ENCODE measurements at regions not wholly inside any gene's neighbourhood (a gene's known extent, or its start where the extent isn't known, plus 50 kb on each side); places are given as distances from the start of the nearest gene placed in this dataset.

DNA sequence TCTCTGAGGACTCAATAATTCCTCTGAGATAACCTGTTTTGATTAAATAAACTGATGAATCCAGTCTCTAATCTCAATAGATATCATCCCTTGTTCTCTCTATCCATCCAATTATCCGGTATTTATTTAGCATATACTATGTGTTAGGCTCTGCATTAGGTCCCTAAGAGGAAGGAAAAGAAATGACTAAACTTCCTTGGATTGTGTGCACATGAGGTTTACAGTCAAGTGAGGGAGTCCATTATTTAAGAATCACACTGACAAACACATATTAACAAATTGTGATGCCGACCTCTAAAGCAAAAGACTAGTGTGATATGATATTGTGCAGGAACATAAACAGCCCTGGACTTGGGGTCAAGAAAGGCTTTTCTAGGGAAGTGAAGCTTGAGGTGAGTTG, 140.8 kb downstream of the HMHB1 start:
- TF ChIP-seq EP300 (conservative IDR thresholded peaks at IDR 0.05; ENCODE audit: poor library complexity, severe bottlenecking) (no peak), TAF1 (IDR thresholded peaks at IDR 0.05; ENCODE audit: low read depth) (no peak), POLR2AphosphoS5 (IDR thresholded peaks at IDR 0.05) (no peak), EZH2 (IDR thresholded peaks at IDR 0.05; ENCODE audit: borderline replicate concordance, insufficient read depth, low read length, poor library complexity, severe bottlenecking) (no peak), SMC3 (conservative IDR thresholded peaks at IDR 0.05; ENCODE audit: poor library complexity) (no peak), RAD21 (conservative IDR thresholded peaks at IDR 0.05) (no peak), MXI1 (conservative IDR thresholded peaks at IDR 0.05; ENCODE audit: poor library complexity, severe bottlenecking) (no peak)
- TF ChIP-seq, protein P1, sequence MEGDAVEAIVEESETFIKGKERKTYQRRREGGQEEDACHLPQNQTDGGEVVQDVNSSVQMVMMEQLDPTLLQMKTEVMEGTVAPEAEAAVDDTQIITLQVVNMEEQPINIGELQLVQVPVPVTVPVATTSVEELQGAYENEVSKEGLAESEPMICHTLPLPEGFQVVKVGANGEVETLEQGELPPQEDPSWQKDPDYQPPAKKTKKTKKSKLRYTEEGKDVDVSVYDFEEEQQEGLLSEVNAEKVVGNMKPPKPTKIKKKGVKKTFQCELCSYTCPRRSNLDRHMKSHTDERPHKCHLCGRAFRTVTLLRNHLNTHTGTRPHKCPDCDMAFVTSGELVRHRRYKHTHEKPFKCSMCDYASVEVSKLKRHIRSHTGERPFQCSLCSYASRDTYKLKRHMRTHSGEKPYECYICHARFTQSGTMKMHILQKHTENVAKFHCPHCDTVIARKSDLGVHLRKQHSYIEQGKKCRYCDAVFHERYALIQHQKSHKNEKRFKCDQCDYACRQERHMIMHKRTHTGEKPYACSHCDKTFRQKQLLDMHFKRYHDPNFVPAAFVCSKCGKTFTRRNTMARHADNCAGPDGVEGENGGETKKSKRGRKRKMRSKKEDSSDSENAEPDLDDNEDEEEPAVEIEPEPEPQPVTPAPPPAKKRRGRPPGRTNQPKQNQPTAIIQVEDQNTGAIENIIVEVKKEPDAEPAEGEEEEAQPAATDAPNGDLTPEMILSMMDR (IDR thresholded peaks at IDR 0.05; ENCODE audit: poor library complexity, severe bottlenecking), result no peak
- TF ChIP-seq, protein P2, sequence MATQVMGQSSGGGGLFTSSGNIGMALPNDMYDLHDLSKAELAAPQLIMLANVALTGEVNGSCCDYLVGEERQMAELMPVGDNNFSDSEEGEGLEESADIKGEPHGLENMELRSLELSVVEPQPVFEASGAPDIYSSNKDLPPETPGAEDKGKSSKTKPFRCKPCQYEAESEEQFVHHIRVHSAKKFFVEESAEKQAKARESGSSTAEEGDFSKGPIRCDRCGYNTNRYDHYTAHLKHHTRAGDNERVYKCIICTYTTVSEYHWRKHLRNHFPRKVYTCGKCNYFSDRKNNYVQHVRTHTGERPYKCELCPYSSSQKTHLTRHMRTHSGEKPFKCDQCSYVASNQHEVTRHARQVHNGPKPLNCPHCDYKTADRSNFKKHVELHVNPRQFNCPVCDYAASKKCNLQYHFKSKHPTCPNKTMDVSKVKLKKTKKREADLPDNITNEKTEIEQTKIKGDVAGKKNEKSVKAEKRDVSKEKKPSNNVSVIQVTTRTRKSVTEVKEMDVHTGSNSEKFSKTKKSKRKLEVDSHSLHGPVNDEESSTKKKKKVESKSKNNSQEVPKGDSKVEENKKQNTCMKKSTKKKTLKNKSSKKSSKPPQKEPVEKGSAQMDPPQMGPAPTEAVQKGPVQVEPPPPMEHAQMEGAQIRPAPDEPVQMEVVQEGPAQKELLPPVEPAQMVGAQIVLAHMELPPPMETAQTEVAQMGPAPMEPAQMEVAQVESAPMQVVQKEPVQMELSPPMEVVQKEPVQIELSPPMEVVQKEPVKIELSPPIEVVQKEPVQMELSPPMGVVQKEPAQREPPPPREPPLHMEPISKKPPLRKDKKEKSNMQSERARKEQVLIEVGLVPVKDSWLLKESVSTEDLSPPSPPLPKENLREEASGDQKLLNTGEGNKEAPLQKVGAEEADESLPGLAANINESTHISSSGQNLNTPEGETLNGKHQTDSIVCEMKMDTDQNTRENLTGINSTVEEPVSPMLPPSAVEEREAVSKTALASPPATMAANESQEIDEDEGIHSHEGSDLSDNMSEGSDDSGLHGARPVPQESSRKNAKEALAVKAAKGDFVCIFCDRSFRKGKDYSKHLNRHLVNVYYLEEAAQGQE (IDR thresholded peaks at IDR 0.05; ENCODE audit: borderline replicate concordance), result no peak

Data from neural cell (in vitro differentiated cells).